Islet precursor cell (in vitro differentiated cells): ENCODE measurements at regions not wholly inside any gene's neighbourhood (a gene's known extent, or its start where the extent isn't known, plus 50 kb on each side); places are given as distances from the start of the nearest gene placed in this dataset.

ENCODE experiments used
- DNase-seq: peaks from one replicate; pipeline ENCODE4 v3.0.0-alpha.2; 2018

DNA sequence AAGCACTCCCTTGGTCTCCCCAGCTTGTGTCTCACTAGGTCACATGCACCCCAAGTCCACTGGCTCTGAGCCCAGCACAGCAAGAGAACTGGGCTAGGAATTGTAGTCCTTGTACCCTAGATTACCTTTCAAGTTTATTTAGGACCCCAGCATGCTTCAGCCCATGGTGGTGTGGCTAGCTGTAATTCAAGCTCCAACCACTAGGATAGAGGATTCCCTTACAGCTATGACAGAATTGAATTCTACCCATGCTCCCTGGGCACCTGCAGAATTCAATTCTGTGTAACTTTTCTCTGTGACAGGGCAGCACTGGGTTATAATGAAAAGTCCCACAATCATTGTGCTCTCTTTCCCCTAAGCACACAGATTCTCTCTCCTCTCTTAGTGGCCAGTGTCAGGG, 253.8 kb upstream of the DMD start:
- no peak for DNase-seq

DNA sequence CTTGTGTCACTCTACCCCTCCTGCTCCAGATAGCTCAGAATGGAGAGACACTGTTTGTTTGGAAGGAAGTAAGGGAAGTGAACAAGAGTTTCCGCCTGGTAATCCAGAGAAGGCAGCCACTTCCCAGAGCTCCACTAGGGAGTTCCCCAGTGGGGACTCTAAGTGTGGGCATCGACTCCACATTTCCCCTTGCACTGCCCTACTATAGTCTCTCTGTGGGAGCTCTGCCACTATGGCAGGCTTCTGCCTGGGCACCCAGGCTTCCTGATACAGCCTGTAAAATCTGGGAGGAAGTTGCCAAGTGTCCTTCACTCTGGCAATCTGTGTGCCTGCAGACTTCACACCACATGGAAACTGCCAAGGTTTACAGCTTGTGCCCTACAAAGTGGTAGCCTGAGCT, 245.8 kb upstream of the DMD start:
- no peak for DNase-seq

DNA sequence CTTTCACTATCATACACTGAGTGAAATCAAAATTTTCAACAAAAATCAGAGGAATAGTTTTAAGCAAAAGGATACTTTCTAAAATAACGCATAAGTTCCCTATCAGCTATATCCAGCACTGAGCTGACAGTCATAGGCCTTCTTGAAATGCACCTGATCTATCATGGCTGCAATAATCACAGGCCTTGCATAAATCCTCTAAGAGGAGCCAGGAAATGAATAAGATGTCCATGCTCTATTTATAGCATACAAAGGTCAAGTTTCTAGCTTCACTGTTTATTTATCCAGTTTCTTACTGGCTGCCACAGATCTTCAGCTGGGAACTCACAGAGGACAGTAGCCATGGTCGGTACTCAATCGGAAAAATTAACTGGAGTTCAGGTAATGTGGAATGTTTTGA, 235.9 kb upstream of the DMD start:
- no peak for DNase-seq

DNA sequence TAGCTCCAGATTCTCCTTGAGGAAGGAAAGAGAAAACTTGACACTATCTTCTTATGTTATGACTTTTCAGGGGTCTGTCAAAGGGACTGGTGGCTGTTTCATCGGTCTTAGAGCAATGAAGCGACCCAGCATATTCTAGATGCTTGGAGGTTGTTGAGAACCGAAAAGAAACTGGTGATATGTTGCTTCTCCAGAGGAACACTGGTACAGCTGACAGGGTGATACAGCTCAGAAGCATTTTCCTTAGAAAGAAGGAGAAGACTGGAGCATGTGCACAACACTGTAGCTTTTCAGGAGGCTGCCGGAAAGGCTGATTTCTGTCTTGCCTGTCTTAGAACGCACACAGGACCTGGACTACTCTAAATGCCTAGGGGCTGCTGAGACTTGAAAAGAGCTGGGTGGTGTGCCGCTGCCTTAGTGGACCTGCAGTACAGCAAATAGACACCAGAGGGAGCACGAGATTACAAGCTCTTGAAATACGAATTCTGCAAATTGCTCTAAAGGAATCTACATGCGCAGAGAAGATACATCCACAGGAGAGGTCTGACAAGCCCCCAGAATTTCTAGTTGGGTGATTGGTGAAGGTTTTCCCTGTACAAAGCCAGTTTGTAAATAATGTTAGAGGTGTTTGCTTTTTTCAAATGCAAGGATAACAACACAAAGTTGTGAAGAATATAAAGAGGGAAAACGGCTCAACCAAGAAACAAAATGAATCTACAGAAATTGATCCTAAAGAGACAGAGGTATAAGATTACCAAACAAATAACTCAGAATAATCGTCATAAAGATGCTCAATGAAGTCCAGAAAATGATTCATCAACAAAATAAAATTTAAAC, 223.1 kb upstream of the DMD start:
- peak; percentile 91 for DNase-seq

DNA sequence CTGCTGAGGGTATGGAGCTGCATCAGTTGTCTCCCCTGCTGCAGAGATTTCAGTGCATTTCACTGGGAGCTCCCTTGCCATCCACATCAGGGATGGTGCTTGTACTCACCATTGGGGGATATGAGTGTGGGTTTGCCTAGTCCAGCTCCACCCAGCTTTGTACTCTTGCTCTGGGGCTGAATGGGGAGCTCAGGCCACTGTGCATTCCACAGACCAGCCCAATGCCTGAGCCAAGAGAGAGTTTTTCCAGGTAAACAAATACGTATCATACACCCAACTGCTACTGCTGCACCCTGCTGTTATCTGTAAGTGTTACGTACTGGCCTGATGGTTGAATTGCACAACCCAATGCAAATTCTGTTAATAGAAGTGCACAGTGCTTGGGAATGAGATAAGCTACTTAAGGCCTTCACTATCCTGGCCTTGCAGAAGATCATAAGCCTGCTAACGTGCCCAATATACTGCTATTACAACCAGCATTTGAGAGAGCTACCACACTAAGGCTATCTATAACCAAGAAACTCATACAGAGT, 205.0 kb upstream of the DMD start:
- DNase-seq: no peak

DNA sequence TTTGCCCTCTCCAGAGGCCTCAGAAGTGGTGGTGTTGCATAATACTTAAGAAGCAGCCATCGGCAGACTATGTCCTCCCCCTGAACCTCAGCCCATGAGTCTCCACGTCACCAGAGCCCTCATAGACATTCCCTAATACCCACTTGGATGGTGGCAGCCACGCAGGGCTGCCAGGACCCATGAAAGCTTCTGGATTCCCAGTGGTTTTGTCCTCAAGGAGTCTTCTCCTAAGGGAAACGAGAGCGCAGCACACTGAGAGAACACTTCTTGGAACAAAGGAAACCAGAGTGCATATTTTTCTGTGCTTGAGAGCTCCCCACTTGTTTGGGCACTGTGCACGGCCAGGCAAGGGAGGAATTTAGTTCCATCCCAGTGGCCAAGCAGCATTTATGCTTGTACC, 204.1 kb upstream of the DMD start:
- DNase-seq: no peak

DNA sequence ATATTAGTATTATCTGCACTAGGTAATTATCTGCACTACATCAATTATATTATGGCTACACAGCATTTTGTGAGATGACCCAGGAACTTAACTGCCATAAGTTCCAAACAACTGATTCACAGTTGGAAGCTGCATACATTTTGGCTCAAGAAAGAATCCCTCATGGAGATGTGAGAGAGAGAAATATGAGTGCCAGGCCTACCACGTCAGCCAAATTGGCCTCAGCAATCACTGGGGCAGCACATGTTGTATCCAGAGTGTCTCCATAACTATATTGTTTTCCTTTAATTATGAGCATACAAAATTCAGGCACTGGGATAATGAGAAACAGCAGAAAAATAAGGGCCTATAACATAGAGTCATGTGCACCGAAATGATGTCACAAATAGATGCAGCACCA, 174.2 kb upstream of the DMD start:
- DNase-seq: no peak

DNA sequence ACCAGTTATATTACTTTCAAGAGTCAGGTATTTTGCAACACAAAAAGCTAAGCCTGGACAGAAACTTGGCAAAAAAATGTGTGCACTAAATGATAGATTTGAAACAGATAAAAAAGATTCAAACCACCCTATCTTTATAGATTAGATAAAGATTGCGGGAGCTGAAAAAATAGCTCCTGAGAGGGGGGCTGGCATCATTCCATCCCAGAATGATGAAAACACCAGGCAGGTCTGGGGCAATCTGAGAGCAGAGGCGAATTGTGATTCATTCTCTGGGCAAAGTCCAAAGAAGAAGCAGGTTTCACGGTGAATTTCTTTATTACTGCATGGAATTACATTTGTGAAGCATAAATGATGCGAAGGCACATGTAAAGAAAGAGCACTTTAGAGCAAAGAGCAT, 168.5 kb upstream of the DMD start:
- DNase-seq: no peak

DNA sequence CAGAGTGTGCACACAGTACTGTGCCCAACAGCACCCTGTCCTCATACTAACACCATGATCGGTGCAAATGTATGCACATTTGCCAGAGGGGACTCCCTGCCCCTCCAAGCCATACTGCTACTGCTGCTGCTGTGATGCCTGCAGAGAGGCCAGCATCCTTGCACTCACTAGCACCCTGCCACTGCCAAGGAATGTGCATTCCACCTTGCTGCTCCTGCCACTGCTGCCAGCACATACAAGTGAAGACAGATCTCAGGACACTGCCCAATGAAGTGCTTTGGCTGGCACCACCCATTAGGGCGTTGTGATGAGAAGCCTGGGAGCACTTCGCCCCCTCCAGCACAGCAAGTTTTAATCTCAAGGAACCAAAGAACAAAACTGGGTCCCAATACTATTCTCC, 146.3 kb upstream of the DMD start:
- peak; percentile 42 for DNase-seq

DNA sequence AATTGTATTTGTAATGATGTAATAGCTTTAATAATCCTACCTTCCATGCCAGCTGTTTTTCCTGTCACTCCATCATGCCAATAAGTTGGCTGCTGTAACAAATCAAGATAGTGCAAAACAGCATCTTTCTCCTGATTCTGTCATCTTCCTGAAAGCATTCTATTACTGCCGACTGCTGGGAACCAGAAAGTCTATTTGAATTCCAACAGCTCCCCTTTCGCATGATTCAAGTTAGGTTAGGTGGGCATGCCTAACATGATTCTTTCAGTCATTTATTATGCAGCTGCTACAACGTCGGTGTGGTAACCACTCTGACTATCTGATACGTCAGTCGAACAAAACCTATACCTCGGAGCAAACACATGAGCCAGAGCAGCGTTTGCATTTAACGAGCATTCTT, 127.9 kb upstream of the DMD start:
- DNase-seq: peak; percentile 57

DNA sequence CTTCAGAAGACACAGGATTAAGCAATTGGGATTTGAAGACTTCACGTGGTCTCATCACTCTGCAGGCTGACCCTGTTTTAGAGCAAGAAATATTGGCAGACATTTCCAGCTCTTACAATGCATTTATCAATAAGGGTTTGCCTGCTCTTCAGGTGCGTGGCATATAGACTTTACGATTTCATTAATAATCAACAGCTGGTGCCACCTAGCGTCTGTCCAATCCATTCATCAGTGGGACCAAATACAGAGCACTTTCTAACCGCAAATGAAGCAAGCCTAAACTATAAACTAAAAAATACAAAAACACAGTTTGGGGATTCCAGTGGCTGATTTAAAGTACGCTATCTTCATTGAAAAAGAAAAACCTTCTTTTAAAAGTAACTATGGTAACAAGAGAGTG, 125.4 kb upstream of the DMD start:
- DNase-seq: peak; percentile 54

DNA sequence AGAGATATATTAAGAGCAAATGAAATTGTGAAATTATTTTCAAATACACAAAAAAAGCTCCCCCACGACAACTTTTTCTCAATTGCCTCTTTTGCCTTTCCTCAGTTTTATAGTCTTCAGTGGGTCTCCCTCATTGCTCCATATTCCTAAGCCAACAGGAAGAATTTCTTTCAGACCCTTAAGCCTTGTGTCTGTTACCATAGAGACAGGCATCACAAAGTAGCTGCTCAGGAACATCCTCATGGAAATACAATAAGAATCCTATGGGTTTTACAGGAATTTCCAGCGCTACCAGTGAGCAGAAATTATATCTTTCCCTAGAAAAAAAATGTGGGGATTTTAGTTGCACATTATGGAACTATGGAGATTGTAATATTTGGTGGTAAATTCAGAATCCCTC, 121.9 kb upstream of the DMD start:
- no peak for DNase-seq

DNA sequence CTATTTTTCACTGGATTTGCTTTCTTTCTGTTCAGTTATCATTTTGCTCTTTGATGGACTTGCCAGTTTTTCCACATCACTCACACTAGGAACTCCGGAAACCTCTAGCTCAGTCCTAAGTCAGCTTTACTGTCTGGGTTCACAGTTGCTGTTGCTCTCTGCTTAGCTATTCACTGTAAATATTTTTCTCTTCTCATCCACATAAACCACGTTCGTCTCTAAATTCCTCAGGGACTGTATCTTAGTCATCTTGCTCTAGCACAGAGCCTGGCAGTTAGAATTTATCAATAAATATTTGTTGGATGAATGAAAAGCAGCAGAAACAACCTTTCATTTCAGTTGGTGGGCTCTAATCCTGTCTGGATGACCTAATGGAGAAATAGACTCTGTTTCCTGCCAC, 119.4 kb upstream of the DMD start:
- no peak for DNase-seq

DNA sequence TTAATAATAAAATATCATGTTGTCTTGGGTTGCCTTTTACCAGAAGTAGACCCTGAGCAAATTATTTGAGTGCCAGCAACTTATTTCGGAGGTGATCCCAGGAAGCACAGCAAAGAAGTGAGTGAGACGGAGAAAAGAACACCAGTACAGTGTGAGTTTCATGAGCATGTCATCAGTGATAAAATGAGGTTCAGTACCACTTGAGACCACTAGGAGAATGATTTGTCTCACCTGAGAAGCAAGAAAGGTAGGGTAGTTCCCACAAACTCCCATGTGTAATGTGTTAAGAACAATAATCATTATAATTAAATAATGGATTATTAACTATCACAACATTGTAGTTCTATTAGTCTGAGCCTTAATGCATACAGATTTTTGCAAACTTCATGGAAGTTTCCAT, 112.8 kb upstream of the DMD start:
- no peak for DNase-seq

DNA sequence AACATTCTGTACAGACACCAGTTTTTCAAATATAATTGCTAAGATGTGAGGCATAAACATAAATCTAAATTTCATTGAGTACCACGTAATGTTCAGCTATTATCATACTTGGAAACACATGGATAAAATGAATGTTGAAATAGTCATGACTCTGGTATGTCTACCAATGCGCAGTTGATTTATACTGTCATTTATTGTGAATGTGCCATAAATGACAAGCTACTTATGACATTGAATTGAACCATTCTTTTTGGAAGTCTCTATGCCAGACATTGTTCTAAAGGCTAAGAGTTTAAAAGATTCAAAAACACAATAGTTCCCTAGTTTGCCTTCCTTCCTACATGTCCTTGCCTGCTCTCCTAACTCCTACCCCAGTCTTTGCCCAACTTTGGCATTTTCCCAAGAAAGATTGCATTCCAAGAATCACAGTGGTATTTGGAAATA, 96.6 kb upstream of the DMD start:
- DNase-seq: no peak

DNA sequence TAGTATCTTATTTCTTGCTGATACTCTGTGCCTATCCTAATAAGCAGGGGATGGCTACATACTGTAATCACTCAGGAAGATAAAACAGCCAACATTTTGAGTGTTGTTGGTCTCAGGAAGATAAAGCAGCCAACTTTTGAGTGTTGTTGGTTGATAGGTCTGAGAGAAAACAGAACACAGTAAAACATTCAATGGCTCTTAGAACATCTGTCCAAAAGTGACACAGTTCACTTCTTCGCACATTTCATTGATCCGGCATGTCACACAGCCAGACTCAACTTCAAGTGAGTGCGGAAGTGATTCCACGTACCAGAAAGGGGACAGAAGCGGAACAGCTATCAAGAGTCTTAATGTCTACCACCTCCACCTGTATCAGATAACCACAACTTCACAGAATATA, 87.3 kb upstream of the DMD start:
- no peak for DNase-seq

DNA sequence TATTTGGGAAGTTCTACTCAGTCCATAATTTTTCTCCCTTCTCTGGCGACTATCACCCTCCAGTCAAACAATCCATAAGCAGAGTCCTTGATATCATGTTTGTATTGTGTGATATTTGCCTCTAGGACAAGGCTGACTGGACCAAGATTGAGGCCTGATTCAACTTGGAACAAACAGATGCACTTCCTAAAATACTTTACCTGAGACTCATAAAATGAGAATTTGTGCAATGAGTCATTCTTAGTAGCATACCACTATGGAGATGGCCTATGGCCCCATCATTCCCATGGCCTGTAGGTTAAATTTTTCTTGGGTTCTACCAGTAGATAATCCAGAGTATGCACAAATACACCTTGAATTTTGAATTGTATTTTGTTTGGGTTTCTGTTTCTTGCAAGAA, 74.2 kb upstream of the DMD start:
- DNase-seq: peak; percentile 55

DNA sequence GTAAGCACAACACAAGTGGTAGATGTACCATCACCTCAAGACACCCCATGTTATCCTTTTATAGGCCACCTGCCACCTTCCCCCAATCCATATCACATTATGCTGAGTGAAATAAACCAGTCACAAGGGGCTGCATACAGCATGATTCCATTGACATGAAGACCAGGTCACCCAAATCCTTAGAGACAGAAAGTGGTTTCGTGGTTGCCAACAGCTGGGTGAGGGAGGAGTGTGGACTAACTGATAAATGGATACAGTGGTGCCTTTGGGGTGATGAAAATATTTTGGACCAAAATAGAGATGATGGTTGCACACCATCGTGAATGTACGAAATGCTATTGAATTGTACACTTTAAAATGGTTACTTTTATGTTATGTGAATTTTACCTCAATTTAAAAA, 65.7 kb upstream of the DMD start:
- DNase-seq: no peak

DNA sequence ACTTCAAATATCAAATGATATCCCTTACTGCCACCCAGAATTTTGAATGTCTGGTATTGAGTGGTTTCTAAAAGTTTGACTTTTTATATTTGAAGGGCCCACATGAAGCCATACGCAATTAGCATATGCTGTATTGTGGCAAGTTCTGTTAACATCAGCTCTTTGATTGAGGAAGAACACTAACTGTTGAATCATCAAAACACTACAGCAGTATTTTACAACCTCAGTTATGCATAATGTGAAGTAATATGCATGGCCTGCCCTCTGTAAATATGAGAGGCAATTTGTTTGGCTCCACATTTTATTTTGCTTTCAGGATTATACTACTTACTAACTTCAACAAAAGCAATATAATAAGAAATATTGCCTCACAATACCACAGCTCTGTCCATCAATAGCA, 62.2 kb upstream of the DMD start:
- no peak for DNase-seq

DNA sequence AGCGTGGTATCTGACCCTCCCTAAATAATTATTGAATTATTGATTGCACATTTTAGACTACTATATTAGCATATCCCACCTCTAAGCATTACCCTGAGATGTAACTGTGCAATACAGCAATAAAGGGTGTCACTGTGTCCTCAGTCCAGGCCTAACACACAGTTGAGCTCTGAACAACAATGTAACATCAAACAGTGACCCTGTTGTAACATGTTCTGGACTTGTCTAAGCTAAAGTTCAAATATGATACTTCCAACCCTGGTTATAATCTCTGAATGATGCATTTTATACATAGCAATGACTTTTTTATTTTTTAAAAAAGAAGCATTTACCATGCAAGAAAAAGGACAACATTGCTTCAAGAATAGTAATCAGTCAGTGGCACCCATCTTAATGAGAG, 61.6 kb upstream of the DMD start:
- DNase-seq: no peak
